Activated CD4-positive, alpha-beta T cell treated with anti-CD3 and anti-CD28 coated beads, Interleukin-2, amount 50 U/mL, for 4 hours (primary cell): ENCODE measurements at regions not wholly inside any gene's neighbourhood (a gene's known extent, or its start where the extent isn't known, plus 50 kb on each side); places are given as distances from the start of the nearest gene placed in this dataset.

Experiments
- DNase-seq, 2 experiments: peaks; one replicate each; pipeline ENCODE4 v3.0.0-alpha.2; 2020

DNA sequence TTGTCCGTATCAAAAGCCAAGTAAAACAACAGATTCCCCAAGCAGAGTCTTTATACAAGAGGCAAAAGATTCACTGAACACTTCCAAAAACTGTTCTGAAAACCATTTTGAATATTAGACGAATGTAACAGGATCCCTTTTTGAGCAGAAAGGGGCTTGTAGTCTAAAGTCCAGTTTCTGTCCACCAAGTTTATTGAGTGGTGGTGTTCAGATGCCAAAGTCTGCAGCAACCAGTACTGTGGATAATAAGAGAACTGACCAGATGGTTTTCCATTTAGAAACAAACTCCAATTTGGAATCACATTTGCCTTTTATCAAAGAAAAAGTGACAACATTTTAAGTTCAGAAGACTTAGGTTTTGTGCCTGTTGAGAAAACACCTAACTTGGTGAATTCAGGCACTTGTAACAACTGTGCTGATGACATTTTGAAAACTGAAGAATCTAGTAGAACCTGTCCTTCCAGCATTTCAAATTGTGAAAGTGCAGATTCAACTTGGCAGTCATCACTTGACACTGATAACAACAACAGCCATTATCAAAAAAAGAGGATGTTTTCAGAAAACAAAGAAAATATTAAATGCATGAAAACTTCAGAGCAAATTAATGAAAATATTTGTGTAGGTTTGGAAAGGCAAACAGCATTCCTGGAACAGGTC, 217.1 kb downstream of the CSNK2A3 start:
- DNase-seq = no peak

DNA sequence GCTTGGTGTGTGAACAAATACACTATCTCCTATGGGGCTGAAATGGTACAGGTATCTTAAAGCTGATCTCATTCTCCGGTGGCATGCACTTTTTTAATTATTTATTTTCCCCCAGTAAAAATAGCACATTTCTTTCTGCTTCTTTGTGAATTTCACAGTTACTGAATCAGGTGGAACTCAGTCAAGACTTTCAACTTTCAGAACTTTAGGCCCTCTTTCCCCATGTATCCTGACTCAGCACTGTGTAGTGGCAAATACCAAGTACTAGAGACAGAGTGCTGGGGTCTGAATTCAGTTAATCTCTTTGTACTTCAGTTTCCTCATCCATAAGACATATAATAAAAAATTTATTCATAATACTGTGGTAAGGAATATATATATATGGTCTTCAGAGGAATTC, 223.9 kb downstream of the CSNK2A3 start:
- DNase-seq = no peak

DNA sequence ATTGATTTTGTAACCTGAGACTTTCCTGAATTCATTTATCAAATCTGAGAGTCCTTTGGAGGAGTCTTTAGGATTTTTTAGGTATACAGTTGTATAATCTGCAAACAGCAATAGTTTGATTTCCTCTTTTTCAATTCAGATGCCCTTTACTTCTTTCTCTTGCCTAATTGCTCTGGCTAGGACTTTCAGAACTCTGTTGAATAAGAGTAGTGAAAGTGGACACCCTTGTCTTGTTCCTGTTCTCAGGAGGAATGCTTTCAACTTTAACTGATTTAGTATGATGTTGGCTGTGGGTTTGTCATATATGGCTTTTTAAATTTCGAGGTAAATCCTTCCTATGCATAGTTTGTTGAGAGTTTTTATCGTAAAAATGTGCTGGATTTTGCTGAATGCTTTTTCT, 227.4 kb downstream of the CSNK2A3 start:
- DNase-seq = no peak

DNA sequence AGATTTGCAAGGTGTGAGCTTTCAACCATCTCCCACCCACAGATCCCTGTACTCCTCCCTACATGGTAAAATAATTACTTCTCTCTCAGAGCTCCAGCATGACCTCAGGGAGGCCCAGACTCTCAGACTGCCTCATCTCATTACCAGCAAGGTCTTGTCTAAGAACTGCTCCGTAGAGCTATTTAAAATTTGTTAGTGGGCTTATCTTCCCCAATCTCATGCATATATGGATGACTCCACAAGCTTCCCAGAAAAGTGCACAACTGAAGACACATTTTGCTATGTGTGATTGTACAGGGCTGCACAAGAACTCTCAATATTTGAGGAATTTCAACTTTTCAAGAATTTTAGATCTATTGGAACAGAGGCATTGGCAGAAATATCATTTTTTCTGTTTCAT, 230.3 kb downstream of the CSNK2A3 start:
- DNase-seq = no peak

DNA sequence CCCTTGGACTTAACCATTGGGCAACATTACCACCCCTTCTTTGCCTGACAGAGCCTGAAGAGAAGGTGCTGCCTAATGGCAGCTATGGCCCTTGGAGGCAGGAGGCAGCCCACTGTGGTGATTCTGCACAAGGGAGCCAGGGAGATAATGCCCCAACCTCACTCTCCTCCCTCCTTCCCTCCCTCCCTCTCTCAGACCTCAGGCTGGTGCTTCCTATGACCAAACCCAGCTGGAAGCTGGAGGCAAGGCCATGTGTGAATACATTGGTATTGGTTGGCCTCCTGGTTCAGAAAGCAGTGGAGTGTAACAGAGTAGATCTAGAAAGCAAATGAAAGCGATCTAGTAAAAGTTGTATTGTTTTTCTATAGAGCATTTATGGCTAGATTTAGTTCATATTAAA, 233.1 kb downstream of the CSNK2A3 start:
- DNase-seq = no peak

DNA sequence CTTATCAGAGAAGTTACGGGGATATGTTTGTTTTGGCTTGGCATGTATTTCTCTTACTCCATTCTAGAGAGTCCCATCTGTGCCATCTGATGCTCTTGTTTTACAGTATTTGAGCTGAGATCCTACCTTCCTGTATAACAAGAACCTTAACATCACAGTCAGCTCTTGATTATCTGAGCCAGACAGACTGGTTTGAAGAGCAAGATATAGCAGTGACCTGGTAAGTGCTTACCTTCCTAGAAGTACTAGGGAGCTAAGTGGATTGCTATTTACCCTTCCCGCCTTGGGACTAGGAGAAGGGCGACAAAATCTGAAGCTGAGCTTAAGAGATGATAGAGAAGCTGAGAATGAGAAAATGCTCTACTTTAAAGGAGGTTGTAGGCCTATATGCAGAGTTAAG, 235.3 kb downstream of the CSNK2A3 start:
- no peak for DNase-seq

DNA sequence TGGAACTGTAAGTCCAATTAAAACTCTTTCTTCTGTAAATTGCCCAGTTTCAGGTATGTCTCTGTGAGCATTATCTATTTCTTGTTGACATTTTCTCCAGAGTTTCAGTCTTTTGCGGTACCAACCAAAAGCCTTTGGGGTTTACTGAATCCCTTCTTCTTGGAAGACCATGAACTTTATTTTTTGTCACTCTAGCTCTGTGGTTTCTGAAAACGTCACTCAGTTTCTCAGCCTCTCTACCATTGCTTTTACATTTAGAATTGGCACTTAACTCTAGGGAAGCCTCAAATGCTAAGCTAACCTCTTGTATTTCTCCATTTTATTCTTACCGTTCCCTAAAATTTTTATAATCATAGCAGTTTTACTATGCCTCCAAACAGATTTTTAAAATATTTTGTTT, 237.6 kb downstream of the CSNK2A3 start:
- no peak for DNase-seq

DNA sequence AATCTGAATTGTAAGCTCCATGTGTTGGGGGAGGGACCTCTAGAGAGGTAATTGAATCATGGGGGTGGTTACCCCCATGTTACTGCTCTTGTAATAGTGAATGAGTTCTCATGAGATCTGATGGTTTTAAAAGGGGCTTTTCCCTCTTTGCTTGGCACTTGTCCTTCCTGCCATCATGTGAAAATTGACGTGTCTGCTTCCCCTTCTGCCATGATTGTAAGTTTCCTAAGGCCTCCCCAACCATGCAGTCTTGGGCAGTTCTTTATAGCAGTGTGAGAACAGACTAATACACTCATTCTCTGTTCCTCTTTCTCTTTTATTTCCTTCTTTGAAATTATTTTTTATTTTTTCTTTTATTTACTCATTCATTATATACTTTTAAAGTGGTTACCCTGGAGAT, 239.4 kb downstream of the CSNK2A3 start:
- DNase-seq = no peak

DNA sequence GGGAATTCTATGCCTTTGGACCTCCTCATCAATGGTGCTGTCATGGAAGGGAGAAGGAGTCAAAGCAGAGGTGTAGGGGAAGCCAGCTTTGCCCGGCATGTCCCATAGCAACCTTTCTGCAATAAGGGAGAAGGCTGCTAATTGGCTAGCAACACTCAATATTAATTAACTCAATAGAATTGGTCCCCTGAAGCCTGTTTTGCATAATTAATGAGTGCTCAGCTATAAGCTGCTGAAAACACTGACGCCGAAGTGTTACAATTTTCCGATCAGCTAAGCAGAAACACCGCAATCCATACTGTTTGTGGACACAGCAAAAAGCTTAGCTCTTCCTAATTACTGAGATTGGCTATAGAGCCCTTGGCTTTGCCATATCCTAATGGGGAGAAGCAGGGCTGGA, 245.0 kb downstream of the CSNK2A3 start:
- no peak for DNase-seq

DNA sequence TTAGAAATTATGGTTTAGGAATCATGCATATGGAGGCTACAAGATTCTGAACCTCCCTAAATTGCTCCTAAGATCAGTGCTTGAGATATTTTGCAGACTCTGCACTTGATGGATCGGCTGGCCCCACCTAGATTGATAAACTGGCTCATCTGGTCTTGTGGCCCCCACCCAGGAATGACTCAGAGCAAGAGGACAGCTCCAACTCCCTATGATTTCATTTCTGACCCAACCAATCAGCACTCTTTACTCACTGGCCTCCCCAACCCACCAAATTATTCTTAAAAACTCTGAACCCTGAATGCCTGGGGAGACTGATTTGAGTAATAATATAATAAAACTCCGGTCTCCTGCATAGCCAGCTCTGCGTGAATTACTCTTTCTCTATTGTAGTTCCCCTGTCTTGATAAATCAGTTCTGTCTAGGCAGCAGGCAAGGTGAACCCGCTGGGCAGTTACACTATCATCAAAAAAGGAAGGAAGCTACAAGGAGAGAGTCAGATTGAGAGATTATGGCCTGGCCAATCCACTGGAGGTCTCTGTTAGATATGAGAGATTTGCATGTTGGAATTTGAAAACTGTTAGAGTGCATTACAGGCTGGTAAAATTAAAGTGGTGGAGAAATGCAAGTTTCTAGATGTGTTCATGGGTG, 245.8 kb downstream of the CSNK2A3 start:
- no peak for DNase-seq

DNA sequence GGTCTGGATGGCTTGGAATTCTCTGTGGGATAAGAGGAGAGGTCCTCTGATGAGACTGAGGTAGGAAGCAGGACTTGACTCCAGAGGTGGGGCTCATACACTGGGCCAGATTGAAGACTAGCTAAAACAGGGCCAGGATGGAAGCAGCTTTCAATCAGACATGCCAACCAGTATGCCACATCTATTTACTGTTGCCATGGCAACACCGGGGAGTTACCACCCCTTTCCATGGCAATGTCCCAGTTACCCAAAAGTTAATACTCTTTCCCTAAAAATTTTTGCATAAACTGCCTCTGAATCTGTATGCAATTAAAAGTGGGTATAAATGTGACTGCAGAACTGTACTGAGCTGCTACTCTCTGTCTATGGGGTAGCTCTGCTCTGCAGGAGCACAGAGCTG, 247.5 kb upstream of the ZBED5 start:
- no peak for DNase-seq

DNA sequence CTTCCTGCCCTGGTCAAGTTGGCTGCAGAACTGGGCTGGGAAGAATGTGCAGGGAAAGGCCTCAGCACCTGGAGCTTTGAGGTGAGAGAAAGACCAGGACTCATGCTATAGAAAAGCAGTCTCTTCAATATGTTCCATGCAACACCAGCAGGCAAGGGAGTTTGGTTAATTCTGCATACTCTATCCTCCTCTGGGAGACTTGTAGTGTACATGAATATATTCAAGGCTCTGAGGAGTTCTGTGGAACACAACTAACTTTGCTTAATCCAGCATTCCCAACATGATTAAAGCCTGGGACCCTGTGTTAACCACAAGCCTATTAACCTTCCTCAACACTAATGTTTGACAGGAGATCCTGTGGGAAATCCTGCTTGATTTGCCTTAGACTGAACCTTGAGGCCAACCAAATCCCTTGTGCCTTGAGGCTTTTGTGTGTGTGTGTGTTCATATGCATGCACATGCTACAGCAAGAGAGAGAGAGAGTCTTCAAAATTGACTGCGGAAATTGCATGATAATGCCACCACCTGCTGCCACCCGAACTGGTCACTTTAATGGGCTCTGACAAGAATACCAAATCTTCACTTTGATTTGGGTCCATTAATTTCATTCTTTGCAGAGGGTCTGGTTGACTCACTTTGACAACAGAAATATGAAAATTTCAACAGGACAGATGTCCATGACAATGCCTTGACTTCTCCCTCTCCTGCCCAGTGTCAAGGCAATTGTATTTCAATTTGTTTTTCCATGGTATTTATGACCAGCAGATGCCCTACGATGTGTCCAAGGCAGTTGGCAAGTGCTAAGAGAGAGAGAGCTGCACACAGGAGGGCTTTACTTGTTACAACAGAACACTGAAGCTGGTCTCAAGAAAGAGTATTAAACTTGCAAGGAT, 238.2 kb upstream of the ZBED5 start:
- DNase-seq = no peak

DNA sequence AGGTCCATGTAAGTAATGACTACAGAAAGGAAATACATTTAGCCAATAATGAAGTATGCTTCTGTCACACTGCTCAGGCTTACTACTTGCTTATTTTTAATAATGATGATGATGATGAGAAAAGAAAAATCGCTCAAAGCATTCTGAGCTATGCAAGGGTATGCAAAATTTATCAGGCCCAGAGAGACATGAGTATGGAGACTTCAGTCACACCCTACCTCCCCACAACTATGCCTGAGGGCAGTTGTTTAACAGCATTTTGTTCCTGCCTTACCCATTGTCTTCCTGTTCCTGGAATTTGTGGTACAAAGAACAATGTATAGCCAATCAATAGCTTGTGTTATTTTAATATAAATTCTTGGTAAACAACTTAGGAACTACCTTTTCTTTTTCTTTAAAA, 232.6 kb upstream of the ZBED5 start:
- no peak for DNase-seq

DNA sequence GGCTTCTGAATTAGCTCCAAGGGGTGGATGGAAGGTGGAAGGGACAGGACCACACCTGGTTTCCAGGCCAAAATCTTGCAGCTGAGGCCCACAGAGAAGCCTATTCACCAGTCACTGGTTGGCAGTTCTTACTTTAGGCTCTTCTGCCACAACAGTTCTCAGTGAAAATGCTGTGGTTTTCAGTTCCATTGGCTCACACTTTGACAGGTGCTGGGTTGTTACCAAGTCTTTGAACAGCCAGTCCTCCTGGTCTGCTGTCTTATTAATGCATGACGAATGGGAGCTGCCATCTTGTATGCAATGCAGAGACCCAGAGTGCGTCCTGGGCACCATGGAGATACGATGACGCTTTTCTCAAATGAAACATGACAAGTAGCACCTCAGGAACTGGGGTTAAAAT, 232.0 kb upstream of the ZBED5 start:
- DNase-seq = no peak

DNA sequence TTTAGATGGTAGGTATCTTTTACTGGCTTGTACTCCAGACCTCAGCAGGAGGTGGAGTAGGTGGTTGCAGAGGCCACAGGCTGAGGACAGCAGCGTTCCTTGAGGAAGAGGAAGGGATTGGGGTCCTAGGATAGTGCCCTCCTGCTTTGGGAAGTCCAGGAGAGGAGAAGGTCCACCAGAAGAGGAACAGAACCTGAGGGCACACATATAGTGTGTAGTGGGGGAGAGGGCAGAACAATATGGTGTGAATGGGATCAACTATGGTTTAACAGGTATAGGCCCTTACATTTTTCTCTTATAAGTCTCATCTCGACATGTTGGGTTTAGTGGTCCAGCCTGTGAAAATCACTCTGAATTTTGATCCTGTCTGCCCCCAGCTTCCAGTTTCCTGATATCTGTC, 229.1 kb upstream of the ZBED5 start:
- no peak for DNase-seq

DNA sequence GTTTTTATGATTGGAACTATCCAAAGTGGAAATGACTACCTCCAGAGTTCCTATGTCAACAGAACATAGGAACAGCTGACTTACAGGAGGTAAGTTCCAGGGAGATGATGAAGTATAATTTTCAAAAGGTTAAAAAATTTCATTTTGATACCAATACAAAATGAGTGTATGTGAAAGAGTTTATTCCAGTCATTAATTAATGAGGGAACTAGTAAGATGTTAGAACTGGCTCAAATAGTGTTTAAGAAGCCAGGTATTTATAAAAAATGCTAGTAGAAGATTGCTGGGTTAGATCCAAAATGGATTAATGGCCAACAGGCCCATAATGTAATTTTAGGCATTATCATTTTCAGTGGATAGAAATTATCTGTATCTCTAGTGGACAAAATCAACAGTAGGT, 227.7 kb upstream of the ZBED5 start:
- DNase-seq = no peak

DNA sequence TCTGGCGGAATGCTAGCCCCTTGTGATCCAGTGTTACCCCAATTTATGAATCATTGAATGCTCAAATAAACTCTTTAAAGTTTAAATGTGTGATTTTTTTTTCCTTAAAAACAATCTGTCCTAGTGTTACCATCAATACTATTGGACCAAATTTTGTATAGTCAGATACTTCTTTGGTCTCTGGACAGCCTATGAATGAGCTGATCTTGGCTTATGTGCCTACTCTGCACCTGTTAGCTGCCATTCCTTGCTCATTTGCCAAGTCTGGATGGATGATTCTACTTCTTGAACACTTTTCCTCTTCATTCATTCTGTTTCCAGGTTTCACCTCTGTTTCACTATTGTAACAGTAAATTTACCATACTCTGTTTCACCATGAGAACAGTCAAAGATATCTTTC, 226.5 kb upstream of the ZBED5 start:
- DNase-seq = no peak

DNA sequence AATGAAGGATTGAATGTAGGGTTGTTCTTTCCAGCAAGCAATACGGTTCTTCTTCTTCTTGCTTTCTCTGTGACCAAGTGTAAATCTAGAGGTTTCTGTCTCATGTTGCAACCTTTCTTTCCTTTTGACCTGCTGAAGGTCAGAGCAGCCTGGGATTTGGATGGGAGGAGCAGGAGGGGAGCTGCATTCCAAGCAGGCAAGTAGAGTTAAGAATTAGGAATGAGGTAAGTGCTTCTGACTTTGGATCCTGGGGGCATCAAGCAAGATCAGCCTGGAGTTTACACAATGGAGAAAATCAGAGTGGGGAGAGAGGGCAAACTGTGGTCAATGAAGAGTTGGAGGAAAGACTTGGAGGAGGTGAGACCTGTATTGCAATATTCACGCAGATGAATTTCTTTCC, 225.6 kb upstream of the ZBED5 start:
- no peak for DNase-seq

DNA sequence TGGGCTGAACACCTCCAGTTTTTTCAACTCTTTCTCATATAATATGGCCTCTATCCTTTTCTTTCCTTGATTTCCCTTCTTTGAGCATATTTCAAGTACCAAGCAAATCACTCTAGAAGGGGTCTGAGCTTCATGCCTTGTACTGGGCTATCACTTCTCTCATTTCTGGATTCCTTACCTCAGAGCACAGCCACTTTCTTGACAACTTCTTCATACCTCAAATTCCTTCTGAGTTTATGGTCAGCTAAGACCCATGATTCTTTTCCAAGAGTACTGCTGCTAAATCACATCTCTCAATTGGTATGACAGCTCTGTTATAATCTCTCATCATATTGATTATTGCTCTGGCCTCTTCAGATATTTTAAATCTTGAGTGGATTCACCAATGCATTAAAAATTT, 224.8 kb upstream of the ZBED5 start:
- no peak for DNase-seq

DNA sequence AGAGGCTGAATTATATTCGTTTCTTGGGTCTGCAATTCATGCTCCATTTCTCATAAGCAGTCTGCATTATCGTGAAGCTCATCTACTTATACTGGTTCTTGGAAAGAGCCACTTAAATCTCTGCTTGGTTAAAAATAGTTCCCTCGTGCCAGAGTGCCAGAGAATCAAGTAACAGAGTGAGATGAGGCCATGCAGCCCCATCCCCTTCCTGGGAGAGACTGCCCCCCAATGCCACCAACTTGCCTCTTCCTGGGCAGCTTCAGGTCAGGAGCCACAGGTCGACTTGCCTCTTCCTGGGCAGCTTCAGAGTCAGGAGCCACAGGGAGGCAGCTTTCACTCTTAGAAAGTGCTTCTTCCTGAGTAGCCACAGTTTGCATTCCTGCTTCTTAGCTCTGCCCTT, 223.9 kb upstream of the ZBED5 start:
- no peak for DNase-seq

DNA sequence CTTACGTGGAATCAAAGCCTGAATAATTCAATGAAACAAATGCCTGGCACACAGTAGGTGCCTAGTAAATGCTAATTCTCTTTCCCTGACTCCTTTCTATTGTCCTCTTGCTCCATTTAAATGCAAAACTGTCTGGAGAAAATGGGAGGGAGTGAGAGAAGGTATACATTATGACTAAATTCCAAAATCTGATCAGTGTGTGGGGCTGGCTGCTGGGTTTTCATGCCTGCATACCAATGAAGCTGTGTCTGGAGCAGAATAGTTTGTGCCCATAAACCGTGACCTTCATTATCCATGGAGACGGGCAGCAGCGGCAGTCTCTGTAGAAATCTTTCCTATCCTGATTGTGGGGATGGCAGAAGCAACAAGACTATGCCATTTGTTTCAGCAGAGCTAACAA, 223.4 kb upstream of the ZBED5 start:
- no peak for DNase-seq

DNA sequence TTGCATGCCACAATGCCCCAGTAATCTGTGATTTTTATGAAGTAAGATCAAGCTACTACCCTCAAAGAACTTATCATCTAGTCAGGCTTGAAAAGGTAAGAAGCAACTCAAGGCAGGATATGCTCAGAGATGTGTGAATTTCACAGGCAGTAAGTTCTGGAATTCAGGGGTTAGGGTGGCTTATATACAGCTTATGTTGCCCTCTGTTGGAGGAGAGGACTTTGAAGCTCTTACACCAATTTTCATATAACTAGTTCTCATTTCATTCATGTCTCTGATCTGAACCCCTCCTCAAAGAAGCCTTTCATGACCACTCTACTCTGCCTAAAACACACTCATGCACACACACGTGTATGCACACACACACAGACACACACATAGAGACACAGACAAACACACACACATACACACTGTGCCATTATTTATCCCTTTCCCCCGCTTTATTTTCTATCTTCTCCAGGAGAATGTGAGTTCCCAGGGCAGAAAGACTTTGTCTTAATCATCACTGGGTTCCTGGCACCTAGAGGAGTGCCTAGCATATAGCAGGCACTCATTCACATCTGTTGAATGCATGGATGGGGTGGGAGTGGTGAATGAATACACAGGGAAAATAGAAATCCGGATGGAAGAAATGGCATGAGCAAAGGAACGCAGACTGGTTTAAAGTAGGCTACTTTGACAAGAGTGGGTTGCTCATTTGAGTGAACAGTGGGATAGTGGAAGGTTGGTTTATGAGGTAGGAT, 220.7 kb upstream of the ZBED5 start:
- DNase-seq = no peak

DNA sequence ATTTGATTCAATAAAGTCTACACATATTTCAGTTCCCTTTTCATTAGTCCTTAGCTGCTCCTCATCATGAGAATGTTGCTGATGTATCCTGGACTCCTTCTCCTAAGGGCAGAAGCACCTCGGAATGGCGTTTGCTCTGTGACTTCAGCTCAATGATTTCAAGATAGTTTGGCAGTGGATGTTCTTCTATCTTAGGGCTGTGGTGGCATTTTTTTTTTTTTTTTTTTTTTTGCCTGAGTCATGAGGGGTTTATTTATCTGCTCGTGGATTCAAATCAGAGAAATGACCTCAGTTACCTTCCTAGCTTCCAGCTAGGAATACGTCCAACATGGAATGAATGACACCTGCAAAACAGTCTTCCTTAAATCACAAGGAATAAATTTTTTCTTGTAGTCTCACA, 220.0 kb upstream of the ZBED5 start:
- no peak for DNase-seq

DNA sequence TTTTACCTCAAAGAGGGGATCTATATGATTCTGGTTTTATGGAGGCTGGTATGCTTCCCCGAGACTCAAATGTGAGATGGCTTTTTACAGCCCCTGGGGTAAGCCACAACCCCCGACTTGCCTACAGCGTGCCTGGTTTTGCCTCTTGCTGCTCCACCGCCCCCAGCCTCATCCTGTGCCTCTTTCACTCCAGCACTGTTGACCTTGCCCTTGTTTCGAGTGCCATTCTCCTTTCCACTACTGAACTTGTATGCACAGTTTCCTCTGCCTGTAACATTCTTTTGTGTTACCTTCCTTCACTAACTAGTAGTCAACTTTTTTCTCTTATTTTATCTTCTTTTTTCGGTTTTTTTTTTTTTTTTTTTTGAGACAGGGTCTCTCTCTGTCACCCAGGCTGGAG, 219.0 kb upstream of the ZBED5 start:
- no peak for DNase-seq
